Stimulated activated CD4-positive, alpha-beta T cell treated with anti-CD3 and anti-CD28 coated beads, Interleukin-15, amount 100 ng/mL, for 1 hour (primary cell): ENCODE measurements at regions not wholly inside any gene's neighbourhood (a gene's known extent, or its start where the extent isn't known, plus 50 kb on each side); places are given as distances from the start of the nearest gene placed in this dataset.
"Not testable (repeated sequence)": the region's sequence is repeated elsewhere in the genome, so short reads cannot be mapped to it uniquely, and the experiment has no call there.

Experiments used
- DNase-seq, 2 donors: peaks; one replicate each; pipeline ENCODE4 v3.0.0-alpha.2; 2020; ENCODE audit warnings: low read depth in 1 of 2, low spot score in 1 of 2

GRCh38 chr22:22756551-22757201, 112.3 kb downstream of the GGTLC2 start:
- not testable (repeated sequence) for DNase-seq

- DNase-seq, result not testable (repeated sequence)
Measured at GRCh38 chr22:22758101-22758807, 113.8 kb downstream of the GGTLC2 start.

GRCh38 chr22:22759371-22759770, 115.0 kb downstream of the GGTLC2 start:
- DNase-seq, result no peak

GRCh38 chr22:22759889-22760546, 115.6 kb downstream of the GGTLC2 start:
- DNase-seq, result no peak

GRCh38 chr22:22761606-22761962, 117.2 kb downstream of the GGTLC2 start:
- DNase-seq, result no peak

GRCh38 chr22:22761963-22762772, 117.8 kb downstream of the GGTLC2 start:
- DNase-seq, result no peak

GRCh38 chr22:22763512-22763911, 119.1 kb downstream of the GGTLC2 start:
- no peak for DNase-seq

- DNase-seq, result no peak
Measured at GRCh38 chr22:22764085-22764484, 119.7 kb downstream of the GGTLC2 start.

- DNase-seq, result no peak
Measured at GRCh38 chr22:22767876-22768602, 119.6 kb upstream of the IGLL5 start.

- no peak for DNase-seq
Measured at GRCh38 chr22:22768885-22769284, 118.7 kb upstream of the IGLL5 start.

- no peak for DNase-seq
Measured at GRCh38 chr22:22769434-22770279, 118.0 kb upstream of the IGLL5 start.

GRCh38 chr22:22770280-22770871, 117.2 kb upstream of the IGLL5 start:
- DNase-seq, result peak in 1 of 2 donors; percentile 34

- DNase-seq, result no peak
Measured at GRCh38 chr22:22770881-22771280, 116.7 kb upstream of the IGLL5 start.

- DNase-seq, result no peak
Measured at GRCh38 chr22:22771696-22772377, 115.8 kb upstream of the IGLL5 start.

GRCh38 chr22:22772396-22772795, 115.2 kb upstream of the IGLL5 start:
- DNase-seq, result no peak

GRCh38 chr22:22772883-22773282, 114.7 kb upstream of the IGLL5 start:
- no peak for DNase-seq

GRCh38 chr22:22773427-22773826, 114.2 kb upstream of the IGLL5 start:
- no peak for DNase-seq

GRCh38 chr22:22773979-22774604, 113.5 kb upstream of the IGLL5 start:
- DNase-seq, result no peak

- not testable (repeated sequence) for DNase-seq
Measured at GRCh38 chr22:22774762-22775161, 112.9 kb upstream of the IGLL5 start.
